HCT116 (cell line): ENCODE measurements at regions not wholly inside any gene's neighbourhood (a gene's known extent, or its start where the extent isn't known, plus 50 kb on each side); places are given as distances from the start of the nearest gene placed in this dataset.

Source experiments
- ATAC-seq: fragments of 200-7000 bp; cut with Tn5 transposase; 2 replicates; pipeline ENCODE4 v1.9.1; 2020; ENCODE audit warnings: mild to moderate bottlenecking, moderate library complexity
- BruUV-seq: library from RNA; stranded (reverse); fragments of 400-500 nt; replicated peaks from 2 replicates; lab custom pipeline; 2021; lab: Mats Ljungman, UMichigan
- CTCF ChIA-PET: fragments of 300-600 bp; sonication (Branson Sonifier 250); formaldehyde crosslinking; loops from one replicate; lab custom pipeline; 2021; ENCODE audit warnings: antibody characterized with exemption; lab: Charles Lee
- POLR2A ChIA-PET: fragments of 300-600, 350-600 bp; sonication (Branson Sonifier 250); formaldehyde crosslinking; loops from one replicate; lab custom pipeline; 2021; ENCODE audit warnings: antibody characterized with exemption; lab: Charles Lee
- RAD21 ChIA-PET, 2 experiments: fragments of 300-600 bp; sonication (Branson Sonifier 250); formaldehyde crosslinking; loops; one replicate each; lab custom pipeline; 2023; ENCODE audit warnings: low total read pairs in 2 of 2; ENCODE audit not compliant: uncharacterized antibody in 2 of 2, unreplicated experiment in 2 of 2, low non-redundant PET in 1 of 2; lab: Charles Lee
- DNase-seq: peaks from one replicate; pipeline ENCODE4 v3.0.0-alpha.2; 2010; ENCODE audit warnings: low read depth, low spot score
- H2AFZ ChIP-seq: fragments of 200-600 bp; shearing (Covaris generic), sonication (generic); 2 replicates; pipeline ENCODE4 v1.6.1; 2017; ENCODE audit warnings: low read depth, mixed run types, mixed read lengths, antibody characterized with exemption, low read length; ENCODE audit not compliant: poor library complexity, severe bottlenecking
- H3K27ac ChIP-seq: 2 replicates; pipeline ENCODE4 v1.5.1; 2012; ENCODE audit warnings: low read depth, low read length
- H3K27me3 ChIP-seq: fragments of 200-600 bp; sonication (generic); 2 replicates; pipeline ENCODE4 v1.6.1; 2016; ENCODE audit warnings: mixed run types, low read length, mixed read lengths; ENCODE audit not compliant: insufficient read depth
- H3K36me3 ChIP-seq, 2 experiments: fragments of 200-500 bp in 1 of 2; fragments of 200-600 bp in 1 of 2; sonication (Bioruptor generic) in 1 of 2; sonication (generic) in 1 of 2; 2 replicates each; pipeline versions ENCODE4 v1.5.1 to v1.6.1; 2014 to 2016; ENCODE audit warnings: low read length in 2 of 2, inconsistent platforms in 1 of 2, mixed read lengths in 1 of 2, mixed run types in 1 of 2; ENCODE audit not compliant: insufficient read depth in 2 of 2, control insufficient read depth in 1 of 2
- H3K4me1 ChIP-seq, 2 experiments: fragments of 200-600 bp in 1 of 2; sonication (generic) in 1 of 2; 2 replicates each; pipeline versions ENCODE4 v1.5.1 to v1.6.1; 2012 to 2017; ENCODE audit warnings: low read length in 2 of 2, inconsistent platforms in 1 of 2, mild to moderate bottlenecking in 1 of 2, mixed read lengths in 1 of 2, mixed run types in 1 of 2, moderate library complexity in 1 of 2; ENCODE audit not compliant: insufficient read depth in 2 of 2, control insufficient read depth in 1 of 2
- H3K4me2 ChIP-seq: fragments of 200-600 bp; sonication (generic); 2 replicates; pipeline ENCODE4 v1.6.1; 2017; ENCODE audit warnings: mixed run types, low read length, mixed read lengths
- H3K4me3 ChIP-seq, 2 experiments: fragments of 200-600 bp in 1 of 2; sonication (generic) in 1 of 2; replicated peaks in 1 of 2; 2 replicates each; pipeline ENCODE4 v1.5.1; 2011 to 2016; ENCODE audit warnings: low read length in 2 of 2, control low read depth in 1 of 2, low read depth in 1 of 2, mild to moderate bottlenecking in 1 of 2, mixed read lengths in 1 of 2, mixed run types in 1 of 2
- H3K79me2 ChIP-seq: fragments of 200-600 bp; sonication (generic); 2 replicates; pipeline ENCODE4 v1.6.1; 2017; ENCODE audit warnings: mild to moderate bottlenecking, mixed run types, low read length, moderate library complexity, mixed read lengths; ENCODE audit not compliant: insufficient read depth
- H3K9ac ChIP-seq: fragments of 200-600 bp; sonication (generic); 2 replicates; pipeline ENCODE4 v1.6.1; 2016; ENCODE audit warnings: low read length, mixed read lengths
- H3K9me2 ChIP-seq: fragments of 200-600 bp; sonication (generic), shearing (Covaris generic); 2 replicates; pipeline ENCODE4 v1.6.1; 2017; ENCODE audit warnings: mixed run types, mild to moderate bottlenecking, moderate library complexity; ENCODE audit not compliant: insufficient read depth
- H3K9me3 ChIP-seq, 2 experiments: fragments of 200-500 bp in 1 of 2; fragments of 200-600 bp in 1 of 2; sonication (Bioruptor generic) in 1 of 2; sonication (generic) in 1 of 2; 2 replicates each; pipeline ENCODE4 v1.6.1; 2014 to 2017; ENCODE audit warnings: low read length in 2 of 2, mixed read lengths in 2 of 2, inconsistent platforms in 1 of 2, low read depth in 1 of 2, mild to moderate bottlenecking in 1 of 2, mixed run types in 1 of 2, moderate library complexity in 1 of 2; ENCODE audit not compliant: control insufficient read depth in 1 of 2, insufficient read depth in 1 of 2
- H4K20me1 ChIP-seq: fragments of 200-600 bp; sonication (generic), shearing (Covaris generic); 2 replicates; pipeline ENCODE4 v1.6.1; 2017; ENCODE audit warnings: mixed run types, mild to moderate bottlenecking, moderate library complexity; ENCODE audit not compliant: insufficient read depth
- CBX3 ChIP-seq: IDR thresholded peaks from 2 replicates; pipeline ENCODE4 v1.6.1; 2012; ENCODE audit warnings: low read depth
- CTCF ChIP-seq, 3 experiments: fragments of 200-600 bp in 1 of 3; sonication (generic) in 1 of 3; IDR thresholded peaks in 2 of 3; conservative IDR thresholded peaks in 1 of 3; 2 replicates each; pipeline ENCODE4 v1.5.1; 2012 to 2017; ENCODE audit warnings: low read depth in 2 of 3, low read length in 2 of 3, antibody characterized with exemption in 1 of 3, borderline replicate concordance in 1 of 3, control low read depth in 1 of 3, mild to moderate bottlenecking in 1 of 3, mixed read lengths in 1 of 3, mixed run types in 1 of 3, moderate library complexity in 1 of 3; ENCODE audit not compliant: insufficient read depth in 1 of 3
- EGR1 ChIP-seq: IDR thresholded peaks from 2 replicates; pipeline ENCODE4 v1.6.1; 2012; ENCODE audit warnings: low read depth
- ELF1 ChIP-seq: IDR thresholded peaks from 2 replicates; pipeline ENCODE4 v1.6.1; 2012; ENCODE audit warnings: low read depth, borderline replicate concordance
- EZH2 ChIP-seq: fragments of 200-600 bp; sonication (generic); IDR thresholded peaks from 2 replicates; pipeline ENCODE4 v1.6.1; 2017; ENCODE audit warnings: antibody characterized with exemption, mixed run types
- EZH2phosphoT487 ChIP-seq: fragments of 200-600 bp; IDR thresholded peaks from 2 replicates; pipeline ENCODE4 v1.6.1; 2018; ENCODE audit warnings: antibody characterized with exemption, borderline replicate concordance
- FOSL1 ChIP-seq: IDR thresholded peaks from 2 replicates; pipeline ENCODE4 v1.6.1; 2012; ENCODE audit warnings: low read depth
- JUND ChIP-seq: IDR thresholded peaks from 2 replicates; pipeline ENCODE4 v1.6.1; 2012
- MAX ChIP-seq: IDR thresholded peaks from 2 replicates; pipeline ENCODE4 v1.6.1; 2012
- POLR2A ChIP-seq: IDR thresholded peaks from 2 replicates; pipeline ENCODE4 v1.7.0; 2011; ENCODE audit warnings: borderline replicate concordance; ENCODE audit not compliant: insufficient read depth, insufficient read length; ENCODE audit errors: extremely low read depth
- POLR2AphosphoS5 ChIP-seq: IDR thresholded peaks from 2 replicates; pipeline ENCODE4 v1.6.1; 2011; ENCODE audit warnings: mild to moderate bottlenecking, low read depth, low read length, moderate library complexity
- REST ChIP-seq: IDR thresholded peaks from 2 replicates; pipeline ENCODE4 v1.6.1; 2012; ENCODE audit warnings: low read depth
- SIN3A ChIP-seq: IDR thresholded peaks from 2 replicates; pipeline ENCODE4 v1.6.1; 2012; ENCODE audit warnings: low read depth
- SP1 ChIP-seq: IDR thresholded peaks from 2 replicates; pipeline ENCODE4 v1.6.1; 2012; ENCODE audit warnings: low read depth
- SRF ChIP-seq: IDR thresholded peaks from 2 replicates; pipeline ENCODE4 v1.6.1; 2012; ENCODE audit warnings: low read depth
- YY1 ChIP-seq: IDR thresholded peaks from 2 replicates; pipeline ENCODE4 v1.6.1; 2011; ENCODE audit warnings: low read length, low read depth, moderate library complexity, mild to moderate bottlenecking; ENCODE audit not compliant: insufficient replicate concordance; ENCODE audit errors: extremely low read depth
- ZBTB33 ChIP-seq: IDR thresholded peaks from 2 replicates; pipeline ENCODE4 v1.6.1; 2011; ENCODE audit warnings: mild to moderate bottlenecking, low read length, moderate library complexity; ENCODE audit not compliant: insufficient replicate concordance; ENCODE audit errors: extremely low read depth
- ZFX ChIP-seq: fragments of 450-650 bp; IDR thresholded peaks from 2 replicates; pipeline ENCODE4 v1.6.1; 2017
- ZNF274 ChIP-seq: fragments of 200-500 bp; sonication (Bioruptor generic); IDR thresholded peaks from 2 replicates; pipeline ENCODE4 v1.6.1; 2014; ENCODE audit warnings: mild to moderate bottlenecking, low read depth, low read length, inconsistent platforms
- intact Hi-C: fragments of 100-400 bp; cut with micrococcal nuclease; formaldehyde crosslinking; loops from 2 replicates; pipeline ENCODE4 v1.10.0; 2022

- intact Hi-C loops: loop anchor here (5.0 kb wide), 2 partner anchors 1266 to 1291 kb away; no protein-coding TSS in a partner anchor
- DNase-seq: no peak
- Histone ChIP-seq H4K20me1 (no peaks in the 10 kb centered on the region), H3K9ac (no peak overlapping the region), H3K4me3 (no peak overlapping the region), H3K79me2 (no peaks in the 10 kb centered on the region), H3K36me3 (no peaks in the 10 kb centered on the region), H2AFZ (no peak overlapping the region), H3K27me3 (no peaks in the 10 kb centered on the region), H3K27ac (no peak overlapping the region), H3K4me2 (no peak overlapping the region), H3K9me3 (peaks cover 0 to 5% of the 10 kb centered on the region in 2 experiments; a peak in 1 of 4 replicates), H3K9me2 (no peaks in the 10 kb centered on the region), H3K4me1 (no peaks in the 10 kb centered on the region)
- CTCF ChIA-PET: no interaction called here
- BruUV-seq: no TSS peak
- RAD21 ChIA-PET: no interaction called here
- ATAC-seq: no peak
- TF ChIP-seq ZNF274 (no peak), SP1 (no peak), ELF1 (no peak), ZFX (no peak), SIN3A (no peak), POLR2A (no peak), ZBTB33 (no peak), POLR2AphosphoS5 (no peak), SRF (no peak), MAX (no peak), CBX3 (no peak), FOSL1 (no peak), JUND (no peak), EGR1 (no peak), YY1 (no peak), REST (no peak), EZH2phosphoT487 (no peak), CTCF (IDR thresholded peaks at IDR 0.05 in 2 of 3, conservative IDR thresholded peaks at IDR 0.05 in 1 of 3; ENCODE audit: borderline replicate concordance in 1 of 3, insufficient read depth in 1 of 3, low read depth in 2 of 3, low read length in 2 of 3) (no peak), EZH2 (no peak)
- POLR2A ChIA-PET: no interaction called here
Observed at GRCh38 chr18:42296723-42297122, 341.7 kb downstream of the PIK3C3 start.
